ENCODE measurements at regions not wholly inside any gene's neighbourhood (a gene's known extent, or its start where the extent isn't known, plus 50 kb on each side); places are given as distances from the start of the nearest gene placed in this dataset.

GRCh38 chr2:129892360-129892759 is 87.1 kb upstream of the RAB6C start:
- Histone ChIP-seq H3K4me3 (no peak overlapping the region), H3K4me1 (replicated peaks; ENCODE audit: insufficient read depth) (no peaks in the 10 kb centered on the region), H3K27ac (no peak overlapping the region), H3K79me2 (ENCODE audit: low read depth) (no peaks in the 10 kb centered on the region), H3K27me3 (ENCODE audit: insufficient read depth, low read depth) (peaks cover 29% of the 10 kb centered on the region), H2AFZ (no peak overlapping the region), H3K36me3 (ENCODE audit: low read depth) (no peaks in the 10 kb centered on the region), H3K9me3 (ENCODE audit: insufficient read depth, low read depth) (no peaks in the 10 kb centered on the region), H3K4me2 (no peak overlapping the region), H3K9me2 (ENCODE audit: insufficient read depth) (no peaks in the 10 kb centered on the region), H3F3A (ENCODE audit: insufficient read depth, low read depth) (no peaks in the 10 kb centered on the region), H4K20me1 (ENCODE audit: insufficient read depth) (no peaks in the 10 kb centered on the region)
- ChIA-PET CTCF (no interaction called here), POLR2A (ENCODE audit: unreplicated experiment) (no interaction called here)
- no TSS peak for BruUV-seq (replicated peaks)
- intact Hi-C loops (cut with micrococcal nuclease; ENCODE audit: unreplicated experiment): no loop called here
- TF ChIP-seq EZH2 (IDR thresholded peaks at IDR 0.05; ENCODE audit: low read depth) (no peak), CTCF (conservative IDR thresholded peaks at IDR 0.05) (no peak)
- no peak for DNase-seq

GRCh38 chr2:129892773-129893172 is 86.7 kb upstream of the RAB6C start:
- TF ChIP-seq CTCF (conservative IDR thresholded peaks at IDR 0.05): no peak
- TF ChIP-seq EZH2 (IDR thresholded peaks at IDR 0.05; ENCODE audit: low read depth): no peak
- CTCF ChIA-PET: no interaction called here
- no peaks in the 10 kb centered on the region for H3K9me2 ChIP-seq (ENCODE audit: insufficient read depth)
- no peak for DNase-seq
- no peak overlapping the region for H3K4me3 ChIP-seq
- BruUV-seq (replicated peaks): no TSS peak
- H3K27me3 ChIP-seq (ENCODE audit: insufficient read depth, low read depth): peaks cover 29% of the 10 kb centered on the region
- no peak overlapping the region for H3K27ac ChIP-seq
- no peaks in the 10 kb centered on the region for H3K9me3 ChIP-seq (ENCODE audit: insufficient read depth, low read depth)
- no peak overlapping the region for H3K4me2 ChIP-seq
- H3K36me3 ChIP-seq (ENCODE audit: low read depth): no peaks in the 10 kb centered on the region
- intact Hi-C loops (cut with micrococcal nuclease; ENCODE audit: unreplicated experiment): no loop called here
- POLR2A ChIA-PET (ENCODE audit: unreplicated experiment): no interaction called here
- H2AFZ ChIP-seq: no peak overlapping the region
- H3K4me1 ChIP-seq (replicated peaks; ENCODE audit: insufficient read depth): no peaks in the 10 kb centered on the region
- no peaks in the 10 kb centered on the region for H3F3A ChIP-seq (ENCODE audit: insufficient read depth, low read depth)
- H3K79me2 ChIP-seq (ENCODE audit: low read depth): no peaks in the 10 kb centered on the region
- no peaks in the 10 kb centered on the region for H4K20me1 ChIP-seq (ENCODE audit: insufficient read depth)

GRCh38 chr2:129893244-129893643 is 86.2 kb upstream of the RAB6C start:
- Histone ChIP-seq H3K4me1 (replicated peaks; ENCODE audit: insufficient read depth) (no peaks in the 10 kb centered on the region), H2AFZ (no peak overlapping the region), H4K20me1 (ENCODE audit: insufficient read depth) (no peaks in the 10 kb centered on the region), H3K27me3 (ENCODE audit: insufficient read depth, low read depth) (peaks cover 29% of the 10 kb centered on the region), H3K4me2 (no peak overlapping the region), H3K36me3 (ENCODE audit: low read depth) (no peaks in the 10 kb centered on the region), H3K9me3 (ENCODE audit: insufficient read depth, low read depth) (no peaks in the 10 kb centered on the region), H3K79me2 (ENCODE audit: low read depth) (no peaks in the 10 kb centered on the region), H3F3A (ENCODE audit: insufficient read depth, low read depth) (no peaks in the 10 kb centered on the region), H3K9me2 (ENCODE audit: insufficient read depth) (no peaks in the 10 kb centered on the region), H3K4me3 (no peak overlapping the region), H3K27ac (no peak overlapping the region)
- intact Hi-C loops (cut with micrococcal nuclease; ENCODE audit: unreplicated experiment): no loop called here
- no peak for TF ChIP-seq CTCF (conservative IDR thresholded peaks at IDR 0.05)
- no peak for TF ChIP-seq EZH2 (IDR thresholded peaks at IDR 0.05; ENCODE audit: low read depth)
- CTCF ChIA-PET: no interaction called here
- POLR2A ChIA-PET (ENCODE audit: unreplicated experiment): no interaction called here
- DNase-seq: no peak
- BruUV-seq (replicated peaks): no TSS peak
